H1 (cell line): ENCODE measurements at regions not wholly inside any gene's neighbourhood (a gene's known extent, or its start where the extent isn't known, plus 50 kb on each side); places are given as distances from the start of the nearest gene placed in this dataset.

Source experiments
- JUND ChIP-seq: IDR thresholded peaks from 2 replicates; pipeline ENCODE4 v1.6.1; 2011; ENCODE audit warnings: mild to moderate bottlenecking, improper control_type of control experiment, low read length
- MAFK ChIP-seq: IDR thresholded peaks from 2 replicates; pipeline ENCODE4 v1.6.1; 2012; ENCODE audit warnings: low read depth, mild to moderate bottlenecking, improper control_type of control experiment, low read length
- POLR2A ChIP-seq, 2 experiments: IDR thresholded peaks; 1 replicate in 1 of 2; 2 replicates in 1 of 2; pipeline ENCODE4 v1.6.1; 2011; ENCODE audit warnings: low read depth in 2 of 2, low read length in 2 of 2, mild to moderate bottlenecking in 2 of 2; ENCODE audit errors: control extremely low read depth in 1 of 2
- TF ChIP-seq, protein P1 (sequence below), 3 experiments: IDR thresholded peaks; 1 replicate in 2 of 3; 2 replicates in 1 of 3; pipeline versions ENCODE4 v1.5.1 to v1.6.1; 2011; ENCODE audit warnings: low read length in 3 of 3, mild to moderate bottlenecking in 3 of 3, inconsistent platforms in 2 of 3, low read depth in 1 of 3, moderate library complexity in 1 of 3; ENCODE audit not compliant: insufficient read depth in 1 of 3; ENCODE audit errors: control extremely low read depth in 1 of 3

- TF ChIP-seq, protein P1, sequence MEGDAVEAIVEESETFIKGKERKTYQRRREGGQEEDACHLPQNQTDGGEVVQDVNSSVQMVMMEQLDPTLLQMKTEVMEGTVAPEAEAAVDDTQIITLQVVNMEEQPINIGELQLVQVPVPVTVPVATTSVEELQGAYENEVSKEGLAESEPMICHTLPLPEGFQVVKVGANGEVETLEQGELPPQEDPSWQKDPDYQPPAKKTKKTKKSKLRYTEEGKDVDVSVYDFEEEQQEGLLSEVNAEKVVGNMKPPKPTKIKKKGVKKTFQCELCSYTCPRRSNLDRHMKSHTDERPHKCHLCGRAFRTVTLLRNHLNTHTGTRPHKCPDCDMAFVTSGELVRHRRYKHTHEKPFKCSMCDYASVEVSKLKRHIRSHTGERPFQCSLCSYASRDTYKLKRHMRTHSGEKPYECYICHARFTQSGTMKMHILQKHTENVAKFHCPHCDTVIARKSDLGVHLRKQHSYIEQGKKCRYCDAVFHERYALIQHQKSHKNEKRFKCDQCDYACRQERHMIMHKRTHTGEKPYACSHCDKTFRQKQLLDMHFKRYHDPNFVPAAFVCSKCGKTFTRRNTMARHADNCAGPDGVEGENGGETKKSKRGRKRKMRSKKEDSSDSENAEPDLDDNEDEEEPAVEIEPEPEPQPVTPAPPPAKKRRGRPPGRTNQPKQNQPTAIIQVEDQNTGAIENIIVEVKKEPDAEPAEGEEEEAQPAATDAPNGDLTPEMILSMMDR (IDR thresholded peaks at IDR 0.05; ENCODE audit: control extremely low read depth in 1 of 3, insufficient read depth in 1 of 3, low read depth in 1 of 3, low read length in 3 of 3): no peak
- no peak for TF ChIP-seq POLR2A (IDR thresholded peaks at IDR 0.05; ENCODE audit: control extremely low read depth in 1 of 2, low read depth in 2 of 2, low read length in 2 of 2)
- TF ChIP-seq JUND: no peak
- no peak for TF ChIP-seq MAFK
These were observed 267.8 kb downstream of the TNS1 start for GRCh38 chr2:217735034-217735433.
